ENCODE measurements at regions not wholly inside any gene's neighbourhood (a gene's known extent, or its start where the extent isn't known, plus 50 kb on each side); places are given as distances from the start of the nearest gene placed in this dataset.

DNA sequence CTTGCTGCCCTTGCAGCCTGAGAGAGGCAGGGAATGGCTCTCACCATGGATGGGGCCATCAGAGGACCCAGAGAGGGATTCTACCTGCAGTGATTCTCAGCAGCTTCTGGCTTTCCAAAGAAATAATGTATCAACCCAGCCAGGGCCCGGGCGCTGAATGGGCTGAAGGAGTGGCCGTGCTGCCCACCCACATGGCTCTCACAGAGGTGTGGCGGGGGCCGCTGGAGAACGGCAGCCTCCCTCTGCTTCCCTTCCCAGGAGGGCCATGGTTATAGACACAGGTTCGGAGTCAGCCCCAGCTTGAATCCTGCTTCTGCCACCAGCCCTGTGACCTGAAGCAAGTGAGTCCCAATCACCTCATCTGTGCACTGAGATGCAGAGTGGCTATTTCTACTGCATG lies 82.7 kb downstream of the THAP12 start:
- TF ChIP-seq NFXL1 (IDR thresholded peaks at IDR 0.05; ENCODE audit: borderline replicate concordance) = no peak
- TF ChIP-seq, protein P1, sequence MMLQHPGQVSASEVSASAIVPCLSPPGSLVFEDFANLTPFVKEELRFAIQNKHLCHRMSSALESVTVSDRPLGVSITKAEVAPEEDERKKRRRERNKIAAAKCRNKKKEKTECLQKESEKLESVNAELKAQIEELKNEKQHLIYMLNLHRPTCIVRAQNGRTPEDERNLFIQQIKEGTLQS (IDR thresholded peaks at IDR 0.05; ENCODE audit: borderline replicate concordance, extremely low read depth, low read depth, low read length) = no peak
- TF ChIP-seq, protein P2, sequence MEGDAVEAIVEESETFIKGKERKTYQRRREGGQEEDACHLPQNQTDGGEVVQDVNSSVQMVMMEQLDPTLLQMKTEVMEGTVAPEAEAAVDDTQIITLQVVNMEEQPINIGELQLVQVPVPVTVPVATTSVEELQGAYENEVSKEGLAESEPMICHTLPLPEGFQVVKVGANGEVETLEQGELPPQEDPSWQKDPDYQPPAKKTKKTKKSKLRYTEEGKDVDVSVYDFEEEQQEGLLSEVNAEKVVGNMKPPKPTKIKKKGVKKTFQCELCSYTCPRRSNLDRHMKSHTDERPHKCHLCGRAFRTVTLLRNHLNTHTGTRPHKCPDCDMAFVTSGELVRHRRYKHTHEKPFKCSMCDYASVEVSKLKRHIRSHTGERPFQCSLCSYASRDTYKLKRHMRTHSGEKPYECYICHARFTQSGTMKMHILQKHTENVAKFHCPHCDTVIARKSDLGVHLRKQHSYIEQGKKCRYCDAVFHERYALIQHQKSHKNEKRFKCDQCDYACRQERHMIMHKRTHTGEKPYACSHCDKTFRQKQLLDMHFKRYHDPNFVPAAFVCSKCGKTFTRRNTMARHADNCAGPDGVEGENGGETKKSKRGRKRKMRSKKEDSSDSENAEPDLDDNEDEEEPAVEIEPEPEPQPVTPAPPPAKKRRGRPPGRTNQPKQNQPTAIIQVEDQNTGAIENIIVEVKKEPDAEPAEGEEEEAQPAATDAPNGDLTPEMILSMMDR (IDR thresholded peaks at IDR 0.05 in 2 of 3, conservative IDR thresholded peaks at IDR 0.05 in 1 of 3; ENCODE audit: control insufficient read depth in 2 of 3, extremely low read depth in 1 of 3, insufficient read depth in 1 of 3, low read depth in 3 of 3, low read length in 3 of 3) = no peak
- no peak for TF ChIP-seq USF1 (IDR thresholded peaks at IDR 0.05; ENCODE audit: borderline replicate concordance, extremely low read length, insufficient read depth, low read depth, low read length)
- no peak for TF ChIP-seq CEBPB (IDR thresholded peaks at IDR 0.05; ENCODE audit: borderline replicate concordance in 1 of 2, low read depth in 2 of 2, low read length in 2 of 2)
- no peak for TF ChIP-seq TCF12 (IDR thresholded peaks at IDR 0.05; ENCODE audit: low read depth, low read length)
- no peak for TF ChIP-seq HDAC2 (IDR thresholded peaks at IDR 0.05)
- TF ChIP-seq EZH2 (IDR thresholded peaks at IDR 0.05; ENCODE audit: borderline replicate concordance, control insufficient read depth, low read depth, low read length) = no peak
- no peak for TF ChIP-seq BRCA1 (IDR thresholded peaks at IDR 0.05; ENCODE audit: low read depth, low read length)
- no peak for TF ChIP-seq NFIC (IDR thresholded peaks at IDR 0.05; ENCODE audit: low read depth, low read length)
- no peak for TF ChIP-seq POLR2A (IDR thresholded peaks at IDR 0.05; ENCODE audit: low read depth, low read length)
- TF ChIP-seq, protein P3, sequence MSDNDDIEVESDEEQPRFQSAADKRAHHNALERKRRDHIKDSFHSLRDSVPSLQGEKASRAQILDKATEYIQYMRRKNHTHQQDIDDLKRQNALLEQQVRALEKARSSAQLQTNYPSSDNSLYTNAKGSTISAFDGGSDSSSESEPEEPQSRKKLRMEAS (IDR thresholded peaks at IDR 0.05; ENCODE audit: low read depth, low read length) = no peak
- no peak for TF ChIP-seq NBN (IDR thresholded peaks at IDR 0.05)
- TF ChIP-seq SMAD1 (IDR thresholded peaks at IDR 0.05; ENCODE audit: low read depth, partially characterized antibody) = no peak
